H9 (cell line): ENCODE measurements at regions not wholly inside any gene's neighbourhood (a gene's known extent, or its start where the extent isn't known, plus 50 kb on each side); places are given as distances from the start of the nearest gene placed in this dataset.

ENCODE experiments used
- DNase-seq: peaks from one replicate; pipeline ENCODE4 v3.0.0-alpha.2; 2017
- H2AFZ ChIP-seq: one replicate; pipeline ENCODE4 v1.6.1; 2013; ENCODE audit warnings: mild to moderate bottlenecking, low read length, control low read depth, moderate library complexity
- H2AK5ac ChIP-seq: 2 replicates; pipeline ENCODE4 v1.6.1; 2013; ENCODE audit warnings: low read length, control low read depth, mixed read lengths; ENCODE audit not compliant: insufficient read length
- H2BK120ac ChIP-seq: one replicate; pipeline ENCODE4 v1.6.1; 2013; ENCODE audit warnings: low read depth, mild to moderate bottlenecking, low read length, control low read depth, inconsistent platforms; ENCODE audit not compliant: poor library complexity, severe bottlenecking
- H2BK12ac ChIP-seq: 2 replicates; pipeline ENCODE4 v1.6.1; 2013; ENCODE audit warnings: low read length, control low read depth, mixed read lengths, low read depth; ENCODE audit not compliant: insufficient read length
- H2BK15ac ChIP-seq: 2 replicates; pipeline ENCODE4 v1.6.1; 2013; ENCODE audit warnings: low read depth, low read length, control low read depth
- H2BK20ac ChIP-seq: one replicate; pipeline ENCODE4 v1.6.1; 2013; ENCODE audit warnings: low read depth, mild to moderate bottlenecking, low read length, control low read depth, inconsistent platforms; ENCODE audit not compliant: poor library complexity, severe bottlenecking
- H2BK5ac ChIP-seq: 2 replicates; pipeline ENCODE4 v1.6.1; 2013; ENCODE audit warnings: low read length, control low read depth, mixed read lengths; ENCODE audit not compliant: insufficient read length
- H3K14ac ChIP-seq: 2 replicates; pipeline ENCODE4 v1.6.1; 2013; ENCODE audit warnings: low read length, control low read depth; ENCODE audit not compliant: insufficient read depth
- H3K18ac ChIP-seq: 2 replicates; pipeline ENCODE4 v1.6.1; 2013; ENCODE audit warnings: low read depth, mild to moderate bottlenecking, mixed read lengths, low read length, control low read depth; ENCODE audit not compliant: insufficient read length
- H3K23ac ChIP-seq: 2 replicates; pipeline ENCODE4 v1.6.1; 2013; ENCODE audit warnings: low read length, control low read depth, mixed read lengths, low read depth; ENCODE audit not compliant: insufficient read length
- H3K23me2 ChIP-seq: 2 replicates; pipeline ENCODE4 v1.6.1; 2013; ENCODE audit warnings: low read depth, mild to moderate bottlenecking, mixed read lengths, low read length, control low read depth; ENCODE audit not compliant: insufficient read length, poor library complexity, severe bottlenecking
- H3K27ac ChIP-seq: 2 replicates; pipeline ENCODE4 v1.5.1; 2013; ENCODE audit warnings: low read length, control low read depth, mixed read lengths, low read depth; ENCODE audit not compliant: insufficient read length
- H3K27me3 ChIP-seq: 2 replicates; pipeline ENCODE4 v1.6.1; 2013; ENCODE audit warnings: low read length, control low read depth, inconsistent platforms; ENCODE audit not compliant: insufficient read depth
- H3K4ac ChIP-seq: 2 replicates; pipeline ENCODE4 v1.6.1; 2013; ENCODE audit warnings: low read depth, mild to moderate bottlenecking, control low read depth, inconsistent platforms, low read length, moderate library complexity
- H3K4me1 ChIP-seq: 2 replicates; pipeline ENCODE4 v1.6.1; 2013; ENCODE audit warnings: low read length, control low read depth, inconsistent platforms; ENCODE audit not compliant: insufficient read depth
- H3K4me2 ChIP-seq: 2 replicates; pipeline ENCODE4 v1.6.1; 2013; ENCODE audit warnings: low read length, control low read depth, mixed read lengths; ENCODE audit not compliant: insufficient read length, insufficient read depth
- H3K56ac ChIP-seq: 2 replicates; pipeline ENCODE4 v1.6.1; 2013; ENCODE audit warnings: low read depth, mild to moderate bottlenecking, mixed read lengths, low read length, control low read depth; ENCODE audit not compliant: insufficient read length
- H3K79me1 ChIP-seq: 2 replicates; pipeline ENCODE4 v1.6.1; 2013; ENCODE audit warnings: low read depth, mild to moderate bottlenecking, moderate library complexity, low read length, control low read depth, inconsistent platforms; ENCODE audit not compliant: insufficient read depth, poor library complexity, severe bottlenecking
- H3K79me2 ChIP-seq: 2 replicates; pipeline ENCODE4 v1.6.1; 2013; ENCODE audit warnings: low read length, control low read depth, inconsistent platforms; ENCODE audit not compliant: insufficient read depth
- H3K9ac ChIP-seq: 2 replicates; pipeline ENCODE4 v1.6.1; 2013; ENCODE audit warnings: low read length, control low read depth, mixed read lengths; ENCODE audit not compliant: insufficient read length; ENCODE audit errors: extremely low read depth
- H3K9me3 ChIP-seq: one replicate; pipeline ENCODE4 v1.6.1; 2013; ENCODE audit warnings: low read depth, low read length, inconsistent platforms; ENCODE audit not compliant: control insufficient read depth
- H3T11ph ChIP-seq: one replicate; pipeline ENCODE4 v1.6.1; 2013; ENCODE audit warnings: mild to moderate bottlenecking, low read length, control low read depth, inconsistent platforms
- H4K20me1 ChIP-seq: one replicate; pipeline ENCODE4 v1.6.1; 2013; ENCODE audit not compliant: control insufficient read depth, insufficient read length, insufficient read depth
- H4K5ac ChIP-seq: 2 replicates; pipeline ENCODE4 v1.6.1; 2013; ENCODE audit warnings: low read depth, mild to moderate bottlenecking, mixed read lengths, low read length, control low read depth; ENCODE audit not compliant: insufficient read length
- H4K8ac ChIP-seq: replicated peaks from 2 replicates; pipeline ENCODE4 v1.6.1; 2013; ENCODE audit warnings: low read length, control low read depth, mixed read lengths, low read depth; ENCODE audit not compliant: insufficient read length
- H4K91ac ChIP-seq: 2 replicates; pipeline ENCODE4 v1.6.1; 2013; ENCODE audit warnings: low read depth, mild to moderate bottlenecking, moderate library complexity, mixed read lengths, low read length, control low read depth; ENCODE audit not compliant: insufficient read length
- H3K27ac Mint-ChIP-seq, 3 experiments: 2 replicates in 2 of 3; 3 replicates in 1 of 3; pipeline ENCODE4 v1.8.0; 2020 to 2021; ENCODE audit warnings: mixed read lengths in 3 of 3, mild to moderate bottlenecking in 1 of 3, moderate library complexity in 1 of 3
- H3K27me3 Mint-ChIP-seq: 2 replicates; pipeline ENCODE4 v1.8.0; 2021; ENCODE audit warnings: low read depth, mild to moderate bottlenecking, moderate library complexity, mixed read lengths
- H3K36me3 Mint-ChIP-seq, 3 experiments: 2 replicates in 2 of 3; 3 replicates in 1 of 3; pipeline ENCODE4 v1.8.0; 2020 to 2021; ENCODE audit warnings: low read depth in 3 of 3, mixed read lengths in 3 of 3; ENCODE audit not compliant: insufficient read depth in 1 of 3
- H3K4me1 Mint-ChIP-seq, 2 experiments: 2 replicates each; pipeline ENCODE4 v1.8.0; 2020; ENCODE audit warnings: mixed read lengths in 2 of 2
- H3K4me3 Mint-ChIP-seq, 2 experiments: 2 replicates in 1 of 2; 3 replicates in 1 of 2; pipeline ENCODE4 v1.8.0; 2020 to 2021; ENCODE audit warnings: mild to moderate bottlenecking in 2 of 2, mixed read lengths in 2 of 2, moderate library complexity in 1 of 2
- H3K9me3 Mint-ChIP-seq, 2 experiments: 2 replicates in 1 of 2; 3 replicates in 1 of 2; pipeline ENCODE4 v1.8.0; 2020; ENCODE audit warnings: mild to moderate bottlenecking in 2 of 2, mixed read lengths in 2 of 2, moderate library complexity in 1 of 2
- CTCF ChIP-seq: fragments of 200-600 bp; sonication (generic); conservative IDR thresholded peaks from 3 replicates; pipeline ENCODE4 v1.8.0; 2021; ENCODE audit warnings: antibody characterized with exemption, mild to moderate bottlenecking
- WGBS: extraction: QIAGEN DNeasy Blood & Tissue Kit; methylation state at CpG from one replicate; pipeline ENCODE4 v1.1.7; 2013; ENCODE audit warnings: missing lambda C conversion rate, low lambda C conversion rate, mixed read lengths; ENCODE audit not compliant: insufficient read length; ENCODE audit errors: extremely low coverage; 5-methylcytosine and 5-hydroxymethylcytosine counted together

- no peak overlapping the region for H3K23ac ChIP-seq
- H4K5ac ChIP-seq = no peak overlapping the region
- H3K23me2 ChIP-seq = no peaks in the 10 kb centered on the region
- H2AFZ ChIP-seq = no peak overlapping the region
- H3K4me3 Mint-ChIP-seq = no peak overlapping the region
- no peak overlapping the region for H3K4ac ChIP-seq
- no peak overlapping the region for H3K4me2 ChIP-seq
- H3K4me1 ChIP-seq = no peaks in the 10 kb centered on the region; the same call in 1 of the 2 replicates
- H3K56ac ChIP-seq = no peak overlapping the region
- H3K9me3 Mint-ChIP-seq = no peaks in the 10 kb centered on the region
- no peak overlapping the region for H2BK120ac ChIP-seq
- no peaks in the 10 kb centered on the region for H4K20me1 ChIP-seq
- no CpG with 5 or more reads among the region's 5 CpGs for WGBS
- no peak overlapping the region for H4K8ac ChIP-seq
- H2BK15ac ChIP-seq = no peak overlapping the region
- peaks cover 9 to 27% of the 10 kb centered on the region in 2 experiments for H3K4me1 Mint-ChIP-seq
- no peak overlapping the region for H3K18ac ChIP-seq
- H2AK5ac ChIP-seq = no peak overlapping the region
- DNase-seq = no peak
- TF ChIP-seq CTCF = no peak
- no peak overlapping the region for H3K27ac Mint-ChIP-seq
- no peak overlapping the region for H4K91ac ChIP-seq
- H3K9ac ChIP-seq = no peak overlapping the region
- no peak overlapping the region for H2BK12ac ChIP-seq
- H3K36me3 Mint-ChIP-seq = peaks cover 0 to 8% (median 0%) of the 10 kb centered on the region in 3 experiments; a peak in 2 of 7 replicates
- H3K27me3 Mint-ChIP-seq = peaks cover 2% of the 10 kb centered on the region
- no peak overlapping the region for H3K27ac ChIP-seq
- H3K79me1 ChIP-seq = no peaks in the 10 kb centered on the region
- H2BK20ac ChIP-seq = no peak overlapping the region
- no peaks in the 10 kb centered on the region for H3K27me3 ChIP-seq
- H3T11ph ChIP-seq = no peak overlapping the region
- H2BK5ac ChIP-seq = no peak overlapping the region
- no peaks in the 10 kb centered on the region for H3K79me2 ChIP-seq
- no peak overlapping the region for H3K14ac ChIP-seq
- no peaks in the 10 kb centered on the region for H3K9me3 ChIP-seq
Observed at GRCh38 chr2:64234150-64234549, 89.9 kb upstream of the PELI1 start.
